ENCODE measurements at regions not wholly inside any gene's neighbourhood (a gene's known extent, or its start where the extent isn't known, plus 50 kb on each side); places are given as distances from the start of the nearest gene placed in this dataset.

GRCh38 chrX:84873176-84873575 lies 130.5 kb upstream of the APOOL start:
- H3K9me3 ChIP-seq (ENCODE audit: control insufficient read depth in 4 of 4, low read length in 3 of 4): no peaks in the 10 kb centered on the region
- no peak overlapping the region for H3K27ac ChIP-seq (ENCODE audit: low read depth in 1 of 2, low read length in 2 of 2)
- no peaks in the 10 kb centered on the region for H3K36me3 ChIP-seq (ENCODE audit: control insufficient read depth in 4 of 4, insufficient read depth in 3 of 4, low read depth in 1 of 4, low read length in 3 of 4)
- no peaks in the 10 kb centered on the region for H3K4me1 ChIP-seq (ENCODE audit: control insufficient read depth in 4 of 4, insufficient read depth in 4 of 4, low read length in 3 of 4)
- H3K27me3 ChIP-seq (ENCODE audit: control insufficient read depth in 4 of 4, insufficient read depth in 4 of 4, low read length in 3 of 4): no peaks in the 10 kb centered on the region
- TF ChIP-seq YY1 (IDR thresholded peaks at IDR 0.05) (no peak), FOXA1 (IDR thresholded peaks at IDR 0.05) (no peak), EGR1 (IDR thresholded peaks at IDR 0.05; ENCODE audit: low read depth in 2 of 2) (no peak), SP1 (IDR thresholded peaks at IDR 0.05) (no peak), ATF3 (IDR thresholded peaks at IDR 0.05) (no peak), MAX (IDR thresholded peaks at IDR 0.05) (no peak)
- WGBS: 74% methylated on average over 3 of the region's 3 CpGs
- H3K9ac ChIP-seq (ENCODE audit: low read depth in 1 of 2, low read length in 2 of 2): no peak overlapping the region
- no peak overlapping the region for H3K4me3 ChIP-seq (ENCODE audit: low read depth in 1 of 3, low read length in 3 of 3)
- DNase-seq (ENCODE audit: low spot score): no peak

- H3K27ac ChIP-seq (ENCODE audit: low read depth in 1 of 2, low read length in 2 of 2): no peak overlapping the region
- H3K4me1 ChIP-seq (ENCODE audit: control insufficient read depth in 4 of 4, insufficient read depth in 4 of 4, low read length in 3 of 4): no peaks in the 10 kb centered on the region
- H3K36me3 ChIP-seq (ENCODE audit: control insufficient read depth in 4 of 4, insufficient read depth in 3 of 4, low read depth in 1 of 4, low read length in 3 of 4): no peaks in the 10 kb centered on the region
- no peak overlapping the region for H3K4me3 ChIP-seq (ENCODE audit: low read depth in 1 of 3, low read length in 3 of 3)
- no peak for TF ChIP-seq ZBTB33 (IDR thresholded peaks at IDR 0.05)
- no peak for TF ChIP-seq REST (IDR thresholded peaks at IDR 0.05)
- no peak for TF ChIP-seq RAD21 (IDR thresholded peaks at IDR 0.05)
- no peak for TF ChIP-seq GABPA (IDR thresholded peaks at IDR 0.05 in 1 of 2, conservative IDR thresholded peaks at IDR 0.05 in 1 of 2)
- no peak for TF ChIP-seq TAF1 (conservative IDR thresholded peaks at IDR 0.05)
- no peaks in the 10 kb centered on the region for H3K9me3 ChIP-seq (ENCODE audit: control insufficient read depth in 4 of 4, low read length in 3 of 4)
- no peaks in the 10 kb centered on the region for H3K27me3 ChIP-seq (ENCODE audit: control insufficient read depth in 4 of 4, insufficient read depth in 4 of 4, low read length in 3 of 4)
- no peak overlapping the region for H3K9ac ChIP-seq (ENCODE audit: low read depth in 1 of 2, low read length in 2 of 2)
- no peak for DNase-seq (ENCODE audit: low spot score)
Observed at GRCh38 chrX:84876876-84877275, 126.8 kb upstream of the APOOL start.

- Histone ChIP-seq H3K27ac (ENCODE audit: low read depth in 1 of 2, low read length in 2 of 2) (no peak overlapping the region), H3K9ac (ENCODE audit: low read depth in 1 of 2, low read length in 2 of 2) (no peak overlapping the region), H3K9me3 (ENCODE audit: control insufficient read depth in 4 of 4, low read length in 3 of 4) (no peaks in the 10 kb centered on the region), H3K4me1 (ENCODE audit: control insufficient read depth in 4 of 4, insufficient read depth in 4 of 4, low read length in 3 of 4) (no peaks in the 10 kb centered on the region), H3K27me3 (ENCODE audit: control insufficient read depth in 4 of 4, insufficient read depth in 4 of 4, low read length in 3 of 4) (no peaks in the 10 kb centered on the region), H3K36me3 (ENCODE audit: control insufficient read depth in 4 of 4, insufficient read depth in 3 of 4, low read depth in 1 of 4, low read length in 3 of 4) (no peaks in the 10 kb centered on the region), H3K4me3 (ENCODE audit: low read depth in 1 of 3, low read length in 3 of 3) (no peak overlapping the region)
- 91% methylated on average over 2 of the region's 2 CpGs for WGBS
- TF ChIP-seq MAX (IDR thresholded peaks at IDR 0.05) (no peak), FOXA1 (IDR thresholded peaks at IDR 0.05) (no peak), SP1 (IDR thresholded peaks at IDR 0.05) (no peak), EGR1 (IDR thresholded peaks at IDR 0.05; ENCODE audit: low read depth in 2 of 2) (no peak), GABPA (IDR thresholded peaks at IDR 0.05 in 1 of 2, conservative IDR thresholded peaks at IDR 0.05 in 1 of 2) (no peak), FOXA2 (IDR thresholded peaks at IDR 0.05) (no peak), CTCF (IDR thresholded peaks at IDR 0.05; ENCODE audit: low read depth, low read length, missing input control) (no peak)
- DNase-seq (ENCODE audit: low spot score): no peak
Observed at GRCh38 chrX:84893897-84894296, 109.8 kb upstream of the APOOL start.
